GM20000 (cell line): ENCODE measurements at regions not wholly inside any gene's neighbourhood (a gene's known extent, or its start where the extent isn't known, plus 50 kb on each side); places are given as distances from the start of the nearest gene placed in this dataset.
A peak's percentile ranks its signal among the peaks of the same experiment; 100 is the strongest.

ENCODE experiments used
- DNase-seq: peaks from one replicate; pipeline ENCODE4 v3.0.0; 2012; ENCODE audit warnings: low spot score
- TF ChIP-seq, protein P1 (sequence below): IDR thresholded peaks from 2 replicates; pipeline ENCODE4 v1.5.1; 2012; ENCODE audit warnings: mild to moderate bottlenecking, control low read depth; ENCODE audit errors: extremely low read depth, missing control alignments

DNA sequence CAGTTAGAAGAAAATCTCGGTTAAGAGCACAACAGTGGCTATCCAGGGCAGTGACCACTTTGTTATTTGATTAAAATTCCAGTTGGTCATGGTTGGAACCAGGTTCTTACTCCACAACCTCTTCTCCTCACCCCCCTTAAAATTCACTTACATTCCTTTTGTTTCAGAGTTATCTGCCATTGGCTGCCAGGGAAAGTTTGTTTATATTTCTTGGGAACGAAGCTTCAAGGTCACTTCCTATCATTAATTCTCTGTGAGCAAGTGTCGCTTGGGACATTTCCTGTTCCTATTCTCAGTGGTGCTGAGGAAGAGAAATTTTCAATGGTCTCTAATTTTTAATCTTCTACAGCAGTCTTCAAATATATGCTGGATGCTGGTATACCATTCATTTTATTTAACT, 121.1 kb upstream of the COL21A1 start:
- DNase-seq = no peak

DNA sequence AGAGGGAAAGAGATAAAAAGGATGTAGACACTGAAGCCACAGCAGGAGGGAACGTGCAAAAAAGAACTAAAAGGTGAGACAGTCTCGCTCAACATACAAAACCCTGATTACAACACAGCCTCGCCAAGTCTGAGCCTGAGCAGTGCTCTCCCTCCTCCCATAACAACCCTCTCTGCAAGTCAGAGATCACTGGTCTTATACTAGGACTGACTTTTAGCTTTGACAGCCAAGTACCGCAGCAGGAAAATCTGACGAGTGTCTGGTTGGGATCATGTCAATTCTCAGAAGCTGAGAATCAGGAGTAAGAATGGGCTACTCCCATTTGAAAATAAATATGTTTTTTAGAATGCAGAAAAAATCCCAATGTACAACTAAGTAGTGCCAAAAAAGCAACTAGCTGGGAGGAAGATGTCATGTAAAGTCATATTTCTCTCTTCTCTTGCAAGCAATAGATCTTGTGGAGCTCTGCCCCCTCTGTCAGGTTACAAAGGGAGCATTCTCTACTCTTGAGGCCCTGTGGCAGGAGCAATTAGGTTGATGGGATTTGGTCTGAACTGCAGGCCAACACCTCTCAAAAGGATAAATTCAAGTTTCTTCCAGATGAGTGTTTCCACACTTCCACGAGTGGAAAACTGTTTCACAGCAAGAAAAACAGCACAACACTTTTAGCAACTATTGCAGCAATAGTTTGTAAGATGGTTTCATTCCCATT, 118.9 kb upstream of the COL21A1 start:
- no peak for DNase-seq

More for the DNA sequence above, 121.1 kb upstream of the COL21A1 start:
- TF ChIP-seq, protein P1, sequence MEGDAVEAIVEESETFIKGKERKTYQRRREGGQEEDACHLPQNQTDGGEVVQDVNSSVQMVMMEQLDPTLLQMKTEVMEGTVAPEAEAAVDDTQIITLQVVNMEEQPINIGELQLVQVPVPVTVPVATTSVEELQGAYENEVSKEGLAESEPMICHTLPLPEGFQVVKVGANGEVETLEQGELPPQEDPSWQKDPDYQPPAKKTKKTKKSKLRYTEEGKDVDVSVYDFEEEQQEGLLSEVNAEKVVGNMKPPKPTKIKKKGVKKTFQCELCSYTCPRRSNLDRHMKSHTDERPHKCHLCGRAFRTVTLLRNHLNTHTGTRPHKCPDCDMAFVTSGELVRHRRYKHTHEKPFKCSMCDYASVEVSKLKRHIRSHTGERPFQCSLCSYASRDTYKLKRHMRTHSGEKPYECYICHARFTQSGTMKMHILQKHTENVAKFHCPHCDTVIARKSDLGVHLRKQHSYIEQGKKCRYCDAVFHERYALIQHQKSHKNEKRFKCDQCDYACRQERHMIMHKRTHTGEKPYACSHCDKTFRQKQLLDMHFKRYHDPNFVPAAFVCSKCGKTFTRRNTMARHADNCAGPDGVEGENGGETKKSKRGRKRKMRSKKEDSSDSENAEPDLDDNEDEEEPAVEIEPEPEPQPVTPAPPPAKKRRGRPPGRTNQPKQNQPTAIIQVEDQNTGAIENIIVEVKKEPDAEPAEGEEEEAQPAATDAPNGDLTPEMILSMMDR = no peak

DNA sequence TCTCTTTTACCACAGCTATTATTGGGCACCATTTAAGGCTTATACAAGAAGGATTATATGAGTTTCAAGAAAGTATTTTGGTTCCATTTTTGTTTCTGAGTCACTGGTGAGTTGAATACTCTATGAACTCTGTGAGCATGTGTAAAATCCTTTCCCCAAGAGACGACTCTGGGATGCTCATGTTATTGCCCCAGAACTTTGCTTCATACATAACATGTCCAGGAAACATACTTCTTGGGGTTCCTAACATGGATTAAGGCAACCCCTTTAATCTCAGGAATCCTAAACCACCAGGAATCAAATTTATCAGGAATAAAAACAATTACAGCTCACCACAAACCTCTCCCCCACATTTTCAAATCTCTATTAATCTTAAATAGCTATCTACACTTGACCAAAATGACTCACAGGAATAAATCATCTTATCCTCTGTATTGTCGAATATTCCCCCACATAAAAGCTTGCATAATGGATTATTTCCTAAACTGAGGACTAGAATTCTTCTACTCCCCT, 117.5 kb upstream of the COL21A1 start:
- TF ChIP-seq, protein P1 = no peak
- DNase-seq = no peak

More for the DNA sequence above, 118.9 kb upstream of the COL21A1 start:
- TF ChIP-seq, protein P1 = no peak

DNA sequence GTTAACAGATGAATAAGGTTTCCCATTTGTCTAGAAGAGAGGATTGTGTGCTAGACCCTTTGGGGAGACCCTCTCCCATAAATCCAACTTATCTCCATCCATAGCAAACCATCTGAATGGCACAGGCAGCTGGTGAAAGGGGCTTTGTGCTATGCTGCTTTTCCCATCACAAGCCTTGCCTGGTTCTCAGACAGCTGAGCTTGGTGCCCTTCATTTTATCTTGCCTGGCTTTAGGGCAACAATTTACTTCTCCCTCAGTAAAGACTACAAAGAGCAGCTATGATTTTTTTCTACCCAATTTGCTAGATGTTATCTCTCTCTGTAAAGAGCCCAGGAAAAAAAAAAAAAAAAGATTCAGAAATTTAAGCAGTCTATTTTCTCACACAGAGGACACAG, 117.0 kb upstream of the COL21A1 start:
- DNase-seq = no peak
- TF ChIP-seq, protein P1 = no peak

DNA sequence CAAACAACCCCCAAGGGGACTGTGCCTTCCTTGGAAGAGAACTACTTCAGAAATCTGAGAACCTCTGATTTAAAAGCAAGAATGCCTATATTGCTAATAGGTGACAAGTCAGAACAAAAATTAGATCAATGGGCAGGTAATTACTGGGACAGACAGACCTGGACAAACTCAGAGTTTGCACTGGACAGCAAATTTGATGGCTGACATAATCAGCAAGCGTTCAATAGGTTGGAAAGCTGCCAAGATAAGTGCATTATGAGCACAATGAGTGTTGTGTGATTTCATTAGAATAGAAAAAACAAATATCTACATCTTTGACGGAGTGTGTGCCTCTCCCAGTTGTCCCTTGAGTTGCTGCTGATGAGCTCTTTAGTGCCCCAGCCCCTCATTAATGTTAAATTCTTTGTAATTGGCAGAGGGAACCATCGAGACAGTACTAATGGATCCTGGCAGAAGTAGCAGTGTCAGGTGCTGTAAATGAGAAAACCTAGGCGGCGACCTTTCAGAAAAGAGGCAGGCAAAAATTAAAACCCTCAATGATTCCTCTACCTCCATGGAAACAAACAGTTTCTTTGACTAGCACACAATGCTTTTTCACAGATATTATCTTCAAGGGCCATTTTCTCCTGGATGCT, 116.5 kb upstream of the COL21A1 start:
- DNase-seq = no peak
- TF ChIP-seq, protein P1 = no peak

DNA sequence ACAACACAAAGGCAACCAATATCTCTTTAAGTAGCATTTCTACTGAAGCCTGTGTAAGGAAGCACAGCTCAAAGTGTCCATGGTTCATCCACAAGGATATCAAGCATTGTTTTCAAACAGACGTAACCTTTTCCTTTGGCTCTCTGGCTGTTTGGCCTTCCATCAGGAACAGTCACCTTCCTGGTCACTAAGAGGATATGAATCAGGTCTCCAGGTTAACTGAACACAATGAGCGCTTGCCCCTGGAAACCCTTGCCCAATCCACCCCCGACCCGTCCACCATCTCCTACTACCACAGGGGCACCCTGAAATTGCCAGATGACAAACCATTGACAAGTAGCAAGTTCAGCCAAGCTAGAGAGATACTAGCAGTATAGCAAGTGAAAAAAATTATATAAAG, 114.4 kb upstream of the COL21A1 start:
- TF ChIP-seq, protein P1 = no peak
- DNase-seq = no peak

DNA sequence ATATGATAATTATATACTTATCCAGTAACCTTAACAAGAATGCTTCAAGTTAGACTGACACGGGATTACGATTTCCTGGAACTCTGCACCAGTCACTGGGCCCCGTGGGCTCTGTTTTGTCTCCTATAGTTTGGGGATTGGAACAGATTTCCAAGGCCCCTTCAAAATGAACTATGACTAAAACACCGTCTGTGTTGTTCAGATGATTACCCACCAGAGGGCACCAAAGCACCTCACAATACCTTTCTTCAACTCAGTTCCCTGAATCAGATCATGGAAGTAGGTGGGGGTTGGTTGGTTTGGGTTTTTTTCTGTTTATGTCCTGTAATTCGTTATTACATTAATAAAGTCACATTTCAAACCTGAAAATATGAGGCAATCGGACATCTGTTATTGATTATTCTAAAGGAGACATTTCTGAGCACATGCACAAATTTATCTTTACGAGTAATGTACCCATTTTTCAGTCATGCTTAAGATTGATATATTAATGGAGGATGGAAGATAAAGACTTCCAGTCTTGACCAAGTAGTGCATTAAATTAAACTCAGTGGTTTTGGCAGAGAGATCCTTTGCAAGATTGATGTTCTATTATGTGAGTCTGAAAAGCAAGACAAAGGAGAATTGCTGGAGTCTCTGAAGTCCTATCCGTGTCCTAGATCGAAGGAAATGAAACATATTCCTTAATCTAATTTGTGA, 112.0 kb upstream of the COL21A1 start:
- TF ChIP-seq, protein P1 = peak; percentile 50
- peak; percentile 65 for DNase-seq
